T-cell (primary cell): ENCODE measurements at regions not wholly inside any gene's neighbourhood (a gene's known extent, or its start where the extent isn't known, plus 50 kb on each side); places are given as distances from the start of the nearest gene placed in this dataset.

ENCODE experiments used
- ATAC-seq, 4 experiments: fragments of 200-7000 bp in 3 of 4; fragments of 150-1000 bp in 1 of 4; cut with Tn5 transposase; replicated peaks in 1 of 4; 1 replicate in 3 of 4; 2 replicates in 1 of 4; pipeline ENCODE4 v1.10.0; 2021; ENCODE audit warnings: moderate library complexity in 3 of 4, mild to moderate bottlenecking in 2 of 4, moderate number of reproducible peaks in 1 of 4
- CTCF ChIA-PET, 2 donors: fragments of 300-600 bp; sonication (Branson Sonifier 250); formaldehyde crosslinking; loops; one replicate each; lab custom pipeline; 2022; ENCODE audit warnings: antibody characterized with exemption in 2 of 2; lab: Charles Lee
- POLR2A ChIA-PET, 2 donors: fragments of 300-600 bp; sonication (Branson Sonifier 250); formaldehyde crosslinking; loops; one replicate each; lab custom pipeline; 2022; ENCODE audit warnings: antibody characterized with exemption in 2 of 2; lab: Charles Lee
- DNase-seq, 35 experiments: peaks; one replicate each; pipeline versions ENCODE4 v3.0.0 to v3.0.0-alpha.2; 2013 to 2023
- H3K27ac ChIP-seq: one replicate; pipeline ENCODE4 v1.5.1; 2013; ENCODE audit warnings: low read length
- H3K27me3 ChIP-seq, 2 experiments: replicated peaks in 1 of 2; 1 replicate in 1 of 2; 2 replicates in 1 of 2; pipeline versions ENCODE4 v1.6.1 to v1.7.0; 2013; ENCODE audit warnings: low read length in 1 of 2, mixed read lengths in 1 of 2; ENCODE audit not compliant: control insufficient read depth in 2 of 2, insufficient read depth in 2 of 2; ENCODE audit errors: extremely low read depth in 1 of 2
- H3K36me3 ChIP-seq, 2 donors: 1 replicate in 1 of 2; 2 replicates in 1 of 2; pipeline versions ENCODE4 v1.6.1 to v1.7.0; 2013; ENCODE audit warnings: low read length in 1 of 2; ENCODE audit not compliant: control insufficient read depth in 2 of 2, insufficient read depth in 1 of 2; ENCODE audit errors: extremely low read depth in 1 of 2
- H3K4me1 ChIP-seq, 2 experiments: 1 replicate in 1 of 2; 2 replicates in 1 of 2; pipeline versions ENCODE4 v1.6.1 to v1.7.0; 2013; ENCODE audit warnings: low read length in 2 of 2, mixed read lengths in 1 of 2; ENCODE audit not compliant: insufficient read depth in 2 of 2, control insufficient read depth in 1 of 2; ENCODE audit errors: extremely low read depth in 1 of 2
- H3K4me3 ChIP-seq, 2 donors: 1 replicate in 1 of 2; 2 replicates in 1 of 2; pipeline versions ENCODE4 v1.5.1 to v1.7.0; 2013; ENCODE audit warnings: mild to moderate bottlenecking in 2 of 2, low read length in 1 of 2, moderate library complexity in 1 of 2; ENCODE audit not compliant: control insufficient read depth in 1 of 2; ENCODE audit errors: extremely low read depth in 1 of 2
- H3K9me3 ChIP-seq: 2 replicates; pipeline ENCODE4 v1.7.0; 2013
- H3K27ac Mint-ChIP-seq, 2 donors: one replicate each; pipeline ENCODE4 v1.8.0; 2020 to 2021; ENCODE audit warnings: mild to moderate bottlenecking in 2 of 2, mixed read lengths in 2 of 2
- H3K27me3 Mint-ChIP-seq, 2 donors: one replicate each; pipeline ENCODE4 v1.8.0; 2021 to 2022; ENCODE audit warnings: mixed read lengths in 2 of 2
- H3K36me3 Mint-ChIP-seq: one replicate; pipeline ENCODE4 v1.8.0; 2021; ENCODE audit warnings: mixed read lengths
- H3K4me1 Mint-ChIP-seq, 3 donors: one replicate each; pipeline ENCODE4 v1.8.0; 2020 to 2022; ENCODE audit warnings: mixed read lengths in 3 of 3, mild to moderate bottlenecking in 1 of 3
- H3K4me3 Mint-ChIP-seq, 3 donors: one replicate each; pipeline ENCODE4 v1.8.0; 2020 to 2022; ENCODE audit warnings: mild to moderate bottlenecking in 3 of 3, mixed read lengths in 3 of 3, moderate library complexity in 3 of 3
- H3K9me3 Mint-ChIP-seq, 3 donors: one replicate each; pipeline ENCODE4 v1.8.0; 2020 to 2022; ENCODE audit warnings: mixed read lengths in 3 of 3
- WGBS: methylation state at CpG from one replicate; pipeline ENCODE4 v1.1.5; 2013; ENCODE audit warnings: missing lambda C conversion rate; ENCODE audit not compliant: insufficient coverage; 5-methylcytosine and 5-hydroxymethylcytosine counted together

DNA sequence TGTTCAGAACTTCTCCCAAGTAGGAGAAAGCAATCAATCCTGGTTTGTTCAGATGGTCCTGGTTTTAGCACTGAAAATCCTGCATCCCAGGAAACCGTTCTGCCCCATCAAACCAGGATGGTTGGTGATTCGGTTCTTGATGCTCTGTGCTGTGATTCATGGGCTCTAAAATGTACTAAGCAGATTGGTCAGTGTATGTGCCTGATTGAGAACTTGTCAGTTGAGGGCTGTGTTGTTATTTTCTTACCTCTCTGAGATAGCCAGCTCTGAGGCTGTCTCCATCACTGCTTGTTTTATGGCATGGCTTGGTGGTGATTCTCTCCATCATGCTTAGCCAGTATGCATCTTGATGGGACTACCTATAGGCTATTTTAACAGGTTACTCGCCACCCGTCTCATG, 246.9 kb upstream of the RBFOX1 start:
- Mint-ChIP-seq H3K27ac (no peak overlapping the region), H3K36me3 (no peaks in the 10 kb centered on the region), H3K9me3 (peaks cover 12 to 18% (median 16%) of the 10 kb centered on the region in 3 donors), H3K27me3 (no peaks in the 10 kb centered on the region), H3K4me1 (no peaks in the 10 kb centered on the region), H3K4me3 (no peak overlapping the region)
- H3K9me3 ChIP-seq, result no peaks in the 10 kb centered on the region
- H3K27me3 ChIP-seq, result no peaks in the 10 kb centered on the region
- no peak overlapping the region for H3K27ac ChIP-seq
- no peak for ATAC-seq
- DNase-seq, result no peak
- POLR2A ChIA-PET, result no interaction called here
- no peak overlapping the region for H3K4me3 ChIP-seq
- H3K36me3 ChIP-seq, result no peaks in the 10 kb centered on the region
- H3K4me1 ChIP-seq, result no peaks in the 10 kb centered on the region
- CTCF ChIA-PET, result no interaction called here
- WGBS, result 100% methylated on average over 1 of the region's 4 CpGs

GRCh38 chr16:7083096-7083495, 249.5 kb upstream of the RBFOX1 start:
- H3K36me3 Mint-ChIP-seq, result no peaks in the 10 kb centered on the region
- peaks cover 15 to 18% (median 17%) of the 10 kb centered on the region in 3 donors for H3K9me3 Mint-ChIP-seq
- H3K4me1 Mint-ChIP-seq, result no peaks in the 10 kb centered on the region

GRCh38 chr16:7077636-7078035, 255.0 kb upstream of the RBFOX1 start:
- H3K4me1 ChIP-seq, result no peaks in the 10 kb centered on the region
- H3K36me3 ChIP-seq, result no peaks in the 10 kb centered on the region
- H3K27ac ChIP-seq, result no peak overlapping the region
- Mint-ChIP-seq H3K27ac (no peak overlapping the region), H3K4me1 (no peaks in the 10 kb centered on the region), H3K9me3 (peaks cover 15 to 28% (median 23%) of the 10 kb centered on the region in 3 donors), H3K36me3 (no peaks in the 10 kb centered on the region), H3K4me3 (no peak overlapping the region), H3K27me3 (no peaks in the 10 kb centered on the region)
- no peak overlapping the region for H3K4me3 ChIP-seq
- WGBS, result 60% methylated on average over 1 of the region's 4 CpGs
- no peaks in the 10 kb centered on the region for H3K27me3 ChIP-seq
- POLR2A ChIA-PET, result no interaction called here
- no peak for ATAC-seq
- H3K9me3 ChIP-seq, result no peaks in the 10 kb centered on the region
- CTCF ChIA-PET, result no interaction called here
- no peak for DNase-seq

More at GRCh38 chr16:7083096-7083495, 249.5 kb upstream of the RBFOX1 start:
- ATAC-seq (no peak), DNase-seq (no peak)
- Histone ChIP-seq H3K4me1 (no peaks in the 10 kb centered on the region), H3K27me3 (no peaks in the 10 kb centered on the region), H3K9me3 (no peaks in the 10 kb centered on the region), H3K27ac (no peak overlapping the region), H3K36me3 (no peaks in the 10 kb centered on the region), H3K4me3 (no peak overlapping the region)
- Mint-ChIP-seq H3K27me3 (no peaks in the 10 kb centered on the region), H3K4me3 (no peak overlapping the region), H3K27ac (no peak overlapping the region)
- ChIA-PET POLR2A (no interaction called here), CTCF (no interaction called here)
- WGBS, result no CpG with 5 or more reads among the region's 4 CpGs

DNA sequence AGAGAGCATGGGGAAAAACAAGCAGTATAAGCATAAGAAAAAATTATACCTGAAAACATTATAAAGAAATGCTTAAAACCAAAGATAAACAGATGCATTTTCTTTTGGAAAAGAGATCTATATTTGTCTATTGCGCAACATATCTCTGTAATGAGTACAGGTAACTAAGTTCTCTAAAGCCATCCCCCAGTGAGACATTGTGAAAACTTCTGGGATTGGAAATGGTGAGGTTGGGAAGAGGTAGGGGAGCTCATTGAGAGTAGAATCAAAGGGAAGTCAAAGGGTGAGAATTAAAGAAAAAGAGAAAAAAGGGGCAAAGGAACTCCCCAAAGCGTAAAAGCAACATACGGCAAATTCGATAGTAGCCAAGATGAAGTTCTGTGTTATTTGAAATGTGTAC, 257.9 kb upstream of the RBFOX1 start:
- ChIA-PET POLR2A (no interaction called here), CTCF (no interaction called here)
- no peak overlapping the region for H3K4me3 Mint-ChIP-seq
- 96% methylated on average over 3 of the region's 4 CpGs for WGBS
- H3K27ac Mint-ChIP-seq, result no peak overlapping the region
- Histone ChIP-seq H3K36me3 (no peaks in the 10 kb centered on the region), H3K4me1 (no peaks in the 10 kb centered on the region), H3K27me3 (no peaks in the 10 kb centered on the region), H3K9me3 (no peaks in the 10 kb centered on the region), H3K4me3 (no peak overlapping the region), H3K27ac (no peak overlapping the region)
- peaks cover 20 to 27% (median 24%) of the 10 kb centered on the region in 3 donors for H3K9me3 Mint-ChIP-seq
- no peaks in the 10 kb centered on the region for H3K36me3 Mint-ChIP-seq
- DNase-seq (no peak), ATAC-seq (no peak)
- no peaks in the 10 kb centered on the region for H3K27me3 Mint-ChIP-seq
- H3K4me1 Mint-ChIP-seq, result no peaks in the 10 kb centered on the region

GRCh38 chr16:7057458-7057857, 275.2 kb upstream of the RBFOX1 start:
- Histone ChIP-seq H3K36me3 (no peaks in the 10 kb centered on the region), H3K27me3 (no peaks in the 10 kb centered on the region), H3K27ac (no peak overlapping the region), H3K4me1 (no peaks in the 10 kb centered on the region), H3K9me3 (no peaks in the 10 kb centered on the region), H3K4me3 (no peak overlapping the region)
- no peaks in the 10 kb centered on the region for H3K4me1 Mint-ChIP-seq
- no peak for DNase-seq
- H3K27me3 Mint-ChIP-seq, result no peaks in the 10 kb centered on the region
- no peaks in the 10 kb centered on the region for H3K36me3 Mint-ChIP-seq
- POLR2A ChIA-PET, result no interaction called here
- peaks cover 8 to 23% (median 13%) of the 10 kb centered on the region in 3 donors for H3K9me3 Mint-ChIP-seq
- WGBS, result 71% methylated on average over 3 of the region's 5 CpGs
- H3K27ac Mint-ChIP-seq, result no peak overlapping the region
- CTCF ChIA-PET, result interaction anchor here in 1 of 2 donors (1.1 kb wide), 1 partner anchor 8 kb away, joined by 3 read pairs; no protein-coding TSS in a partner anchor
- ATAC-seq, result no peak
- no peak overlapping the region for H3K4me3 Mint-ChIP-seq

DNA sequence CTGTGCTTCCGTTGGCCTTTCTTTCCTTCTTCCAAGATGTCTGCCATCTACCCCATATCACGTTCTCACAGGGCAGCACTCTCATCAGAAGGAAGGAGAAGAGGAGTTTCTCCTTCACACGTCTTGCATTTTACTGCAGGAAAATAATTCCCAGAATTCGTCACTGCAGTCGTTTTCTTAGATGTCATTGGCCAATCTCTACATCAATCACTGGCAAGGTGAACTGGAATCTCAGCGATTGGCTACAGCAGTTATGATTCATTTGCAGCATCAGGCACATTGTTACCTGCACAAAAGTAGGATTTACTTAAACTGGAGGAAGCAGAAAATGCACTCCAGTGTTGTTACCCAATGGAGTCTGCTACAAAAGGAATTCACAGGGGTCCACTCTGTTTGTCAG, 277.2 kb upstream of the RBFOX1 start:
- Mint-ChIP-seq H3K4me3 (no peak overlapping the region), H3K36me3 (no peaks in the 10 kb centered on the region), H3K9me3 (peaks cover 5 to 15% (median 13%) of the 10 kb centered on the region in 3 donors), H3K4me1 (no peaks in the 10 kb centered on the region), H3K27me3 (no peaks in the 10 kb centered on the region), H3K27ac (no peak overlapping the region)
- no peak for DNase-seq
- Histone ChIP-seq H3K27ac (no peak overlapping the region), H3K4me1 (no peaks in the 10 kb centered on the region), H3K4me3 (no peak overlapping the region), H3K36me3 (no peaks in the 10 kb centered on the region), H3K9me3 (no peaks in the 10 kb centered on the region), H3K27me3 (no peaks in the 10 kb centered on the region)
- no peak for ATAC-seq
- ChIA-PET CTCF (no interaction called here), POLR2A (no interaction called here)
- 61% methylated on average over 4 of the region's 6 CpGs for WGBS
